DOHH2 (cell line): ENCODE measurements at regions not wholly inside any gene's neighbourhood (a gene's known extent, or its start where the extent isn't known, plus 50 kb on each side); places are given as distances from the start of the nearest gene placed in this dataset.

Experiments used
- EZH2phosphoT487 ChIP-seq: fragments of 200-600 bp; sonication (generic); IDR thresholded peaks from 2 replicates; pipeline ENCODE4 v1.6.1; 2017; ENCODE audit warnings: borderline replicate concordance, mild to moderate bottlenecking, antibody characterized with exemption, low read length, moderate library complexity, mixed read lengths
- TF ChIP-seq, protein P1 (sequence below): fragments of 200-600 bp; sonication (generic); IDR thresholded peaks from one replicate; pipeline ENCODE4 v1.5.1; 2014; ENCODE audit warnings: antibody characterized with exemption, mild to moderate bottlenecking, low read depth, low read length; ENCODE audit not compliant: poor library complexity, severe bottlenecking

DNA sequence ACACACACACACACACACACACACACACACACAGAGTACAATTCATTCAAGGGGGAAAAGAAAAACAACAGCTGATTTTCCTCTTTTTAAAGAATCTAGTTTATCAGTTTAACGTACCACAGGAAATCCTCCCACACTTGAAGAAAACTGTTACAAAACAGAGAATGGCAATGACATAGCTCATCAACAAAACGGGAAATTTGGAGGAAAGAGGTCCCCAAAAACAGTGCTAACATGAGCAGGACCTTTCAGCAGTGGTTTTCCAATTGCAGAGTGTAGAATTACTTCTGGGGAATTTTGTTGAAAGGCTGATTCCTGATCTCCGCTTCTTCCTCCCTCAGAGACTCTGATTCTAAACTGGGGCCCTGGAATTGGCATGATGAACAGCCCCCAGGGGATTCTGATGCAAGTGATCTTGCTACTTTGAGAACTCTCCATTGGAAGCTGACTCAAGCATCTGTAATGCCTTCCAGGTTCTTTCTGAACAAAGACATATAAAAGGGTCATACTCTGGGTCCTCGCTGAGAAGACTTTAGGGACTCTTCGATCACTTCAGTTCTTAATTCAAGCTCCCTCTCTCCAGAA is 442.6 kb upstream of the PROK2 start:
- TF ChIP-seq, protein P1, sequence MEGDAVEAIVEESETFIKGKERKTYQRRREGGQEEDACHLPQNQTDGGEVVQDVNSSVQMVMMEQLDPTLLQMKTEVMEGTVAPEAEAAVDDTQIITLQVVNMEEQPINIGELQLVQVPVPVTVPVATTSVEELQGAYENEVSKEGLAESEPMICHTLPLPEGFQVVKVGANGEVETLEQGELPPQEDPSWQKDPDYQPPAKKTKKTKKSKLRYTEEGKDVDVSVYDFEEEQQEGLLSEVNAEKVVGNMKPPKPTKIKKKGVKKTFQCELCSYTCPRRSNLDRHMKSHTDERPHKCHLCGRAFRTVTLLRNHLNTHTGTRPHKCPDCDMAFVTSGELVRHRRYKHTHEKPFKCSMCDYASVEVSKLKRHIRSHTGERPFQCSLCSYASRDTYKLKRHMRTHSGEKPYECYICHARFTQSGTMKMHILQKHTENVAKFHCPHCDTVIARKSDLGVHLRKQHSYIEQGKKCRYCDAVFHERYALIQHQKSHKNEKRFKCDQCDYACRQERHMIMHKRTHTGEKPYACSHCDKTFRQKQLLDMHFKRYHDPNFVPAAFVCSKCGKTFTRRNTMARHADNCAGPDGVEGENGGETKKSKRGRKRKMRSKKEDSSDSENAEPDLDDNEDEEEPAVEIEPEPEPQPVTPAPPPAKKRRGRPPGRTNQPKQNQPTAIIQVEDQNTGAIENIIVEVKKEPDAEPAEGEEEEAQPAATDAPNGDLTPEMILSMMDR = no peak
- no peak for TF ChIP-seq EZH2phosphoT487
